ENCODE measurements at regions not wholly inside any gene's neighbourhood (a gene's known extent, or its start where the extent isn't known, plus 50 kb on each side); places are given as distances from the start of the nearest gene placed in this dataset.
"Not testable (repeated sequence)": the region's sequence is repeated elsewhere in the genome, so short reads cannot be mapped to it uniquely, and the experiment has no call there.

DNA sequence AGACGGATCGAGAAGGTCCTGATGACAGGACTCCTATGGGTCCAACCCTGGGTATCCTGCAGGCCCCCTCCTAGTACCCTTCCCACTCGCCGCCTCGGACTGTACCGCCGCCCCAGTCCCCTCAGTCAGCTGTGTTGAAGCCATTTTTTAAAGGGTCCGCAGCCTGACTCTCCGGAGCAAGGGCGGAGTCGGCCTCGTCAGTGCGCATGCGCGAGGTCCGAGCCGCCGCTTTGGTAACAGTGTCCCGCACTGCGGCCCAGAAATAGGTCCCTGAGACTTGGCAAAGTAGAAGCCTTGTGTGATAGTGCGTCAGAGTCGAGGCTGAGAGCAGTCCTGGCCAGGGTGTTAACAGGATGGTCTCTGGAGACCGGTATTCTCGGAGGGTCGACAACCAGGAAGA, 769.0 kb upstream of the ALG10B start:
- H3K9me3 Mint-ChIP-seq (ENCODE audit: unreplicated experiment) = peaks cover 37% of the 10 kb centered on the region
- H3K4me1 Mint-ChIP-seq (ENCODE audit: unreplicated experiment) = no peaks in the 10 kb centered on the region
- no peaks in the 10 kb centered on the region for H3K36me3 Mint-ChIP-seq (ENCODE audit: unreplicated experiment)
- H3K4me3 Mint-ChIP-seq (ENCODE audit: unreplicated experiment) = no peak overlapping the region
- no peak overlapping the region for H3K27ac Mint-ChIP-seq (ENCODE audit: unreplicated experiment)
- H3K27me3 Mint-ChIP-seq (ENCODE audit: unreplicated experiment) = no peaks in the 10 kb centered on the region
- TF ChIP-seq, protein P1, sequence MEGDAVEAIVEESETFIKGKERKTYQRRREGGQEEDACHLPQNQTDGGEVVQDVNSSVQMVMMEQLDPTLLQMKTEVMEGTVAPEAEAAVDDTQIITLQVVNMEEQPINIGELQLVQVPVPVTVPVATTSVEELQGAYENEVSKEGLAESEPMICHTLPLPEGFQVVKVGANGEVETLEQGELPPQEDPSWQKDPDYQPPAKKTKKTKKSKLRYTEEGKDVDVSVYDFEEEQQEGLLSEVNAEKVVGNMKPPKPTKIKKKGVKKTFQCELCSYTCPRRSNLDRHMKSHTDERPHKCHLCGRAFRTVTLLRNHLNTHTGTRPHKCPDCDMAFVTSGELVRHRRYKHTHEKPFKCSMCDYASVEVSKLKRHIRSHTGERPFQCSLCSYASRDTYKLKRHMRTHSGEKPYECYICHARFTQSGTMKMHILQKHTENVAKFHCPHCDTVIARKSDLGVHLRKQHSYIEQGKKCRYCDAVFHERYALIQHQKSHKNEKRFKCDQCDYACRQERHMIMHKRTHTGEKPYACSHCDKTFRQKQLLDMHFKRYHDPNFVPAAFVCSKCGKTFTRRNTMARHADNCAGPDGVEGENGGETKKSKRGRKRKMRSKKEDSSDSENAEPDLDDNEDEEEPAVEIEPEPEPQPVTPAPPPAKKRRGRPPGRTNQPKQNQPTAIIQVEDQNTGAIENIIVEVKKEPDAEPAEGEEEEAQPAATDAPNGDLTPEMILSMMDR (IDR thresholded peaks at IDR 0.05) = no peak
- DNase-seq (ENCODE audit: extremely low spot score, unreplicated experiment) = peak; percentile 82

DNA sequence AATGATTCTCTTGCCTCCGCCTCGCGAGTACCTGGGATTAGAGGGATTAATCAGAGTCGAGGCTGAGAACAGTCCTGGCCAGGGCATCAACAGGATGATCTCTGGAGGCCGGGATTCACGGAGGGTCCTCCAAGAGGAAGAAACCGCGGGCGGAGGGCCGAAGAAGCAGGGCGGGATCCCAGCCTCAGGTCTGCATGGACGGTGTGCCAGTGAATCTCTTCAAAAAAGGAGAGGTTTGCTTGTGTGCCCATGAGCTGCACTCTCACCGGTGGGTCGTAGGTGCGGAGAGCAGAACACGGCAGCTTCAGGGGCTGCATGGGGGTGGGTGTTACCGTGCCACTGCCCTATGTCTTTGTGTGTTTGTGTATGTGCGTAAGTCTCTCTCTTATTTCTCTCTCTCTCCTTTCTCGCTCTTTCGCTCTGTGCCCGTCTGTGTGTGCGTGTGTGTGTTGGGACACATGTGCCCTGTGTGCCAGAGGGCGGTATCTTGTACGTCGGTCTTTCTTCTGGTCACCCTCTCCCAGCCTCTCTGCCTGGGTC, 768.2 kb upstream of the ALG10B start:
- peak; percentile 76 for DNase-seq (ENCODE audit: extremely low spot score, unreplicated experiment)
- TF ChIP-seq, protein P1 (IDR thresholded peaks at IDR 0.05) = no peak
- H3K36me3 Mint-ChIP-seq (ENCODE audit: unreplicated experiment) = no peaks in the 10 kb centered on the region
- no peaks in the 10 kb centered on the region for H3K27me3 Mint-ChIP-seq (ENCODE audit: unreplicated experiment)
- no peak overlapping the region for H3K4me3 Mint-ChIP-seq (ENCODE audit: unreplicated experiment)
- no peak overlapping the region for H3K27ac Mint-ChIP-seq (ENCODE audit: unreplicated experiment)
- peaks cover 42% of the 10 kb centered on the region for H3K9me3 Mint-ChIP-seq (ENCODE audit: unreplicated experiment)
- H3K4me1 Mint-ChIP-seq (ENCODE audit: unreplicated experiment) = no peaks in the 10 kb centered on the region

DNA sequence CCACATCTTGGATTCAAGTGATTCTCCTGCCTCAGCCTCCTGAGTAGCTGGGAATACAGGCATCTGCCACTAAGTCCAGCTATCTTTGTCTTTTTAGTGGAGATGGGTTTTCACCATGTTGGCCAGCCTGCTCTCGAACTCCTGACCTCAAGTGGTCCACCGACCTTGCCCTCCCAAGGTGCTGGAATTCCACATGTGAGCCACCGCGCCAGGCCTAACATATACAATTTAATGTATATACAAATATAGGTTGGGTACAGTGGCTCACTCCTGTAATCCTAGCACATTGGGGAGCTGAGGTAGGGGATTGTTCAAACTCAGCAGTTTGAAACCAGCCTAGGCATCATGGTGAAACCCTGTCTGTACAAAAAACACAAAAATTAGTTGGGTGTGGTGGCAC, 759.6 kb upstream of the ALG10B start:
- H3K9me3 Mint-ChIP-seq (ENCODE audit: unreplicated experiment) = peaks cover 28% of the 10 kb centered on the region
- DNase-seq (ENCODE audit: extremely low spot score, unreplicated experiment) = peak; percentile 56
- not testable (repeated sequence) for H3K4me3 Mint-ChIP-seq (ENCODE audit: unreplicated experiment); H3K36me3 Mint-ChIP-seq (ENCODE audit: unreplicated experiment); H3K27me3 Mint-ChIP-seq (ENCODE audit: unreplicated experiment); H3K27ac Mint-ChIP-seq (ENCODE audit: unreplicated experiment); H3K4me1 Mint-ChIP-seq (ENCODE audit: unreplicated experiment)

DNA sequence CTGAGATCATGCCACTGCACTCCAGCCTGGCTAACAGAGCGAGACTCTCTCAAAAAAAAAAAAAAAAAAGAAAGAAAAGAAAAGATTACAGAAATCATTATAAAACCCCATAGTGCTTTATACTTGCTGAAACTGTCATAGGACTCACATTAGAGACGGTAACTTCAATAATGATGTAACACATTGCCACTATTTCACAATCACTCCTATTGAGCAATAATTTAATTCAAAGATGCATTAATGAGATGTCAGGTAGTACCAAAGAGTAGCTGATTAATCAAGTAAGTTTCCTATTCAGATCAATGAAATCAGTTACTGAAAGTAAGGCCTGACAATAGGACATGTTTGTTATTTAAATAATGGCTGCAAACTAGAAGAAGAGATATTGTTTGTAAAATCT, 751.5 kb upstream of the ALG10B start:
- no peaks in the 10 kb centered on the region for H3K36me3 Mint-ChIP-seq (ENCODE audit: unreplicated experiment)
- DNase-seq (ENCODE audit: extremely low spot score, unreplicated experiment) = no peak
- H3K27me3 Mint-ChIP-seq (ENCODE audit: unreplicated experiment) = no peaks in the 10 kb centered on the region
- TF ChIP-seq, protein P1 (IDR thresholded peaks at IDR 0.05) = no peak
- H3K27ac Mint-ChIP-seq (ENCODE audit: unreplicated experiment) = no peak overlapping the region
- peaks cover 21% of the 10 kb centered on the region for H3K9me3 Mint-ChIP-seq (ENCODE audit: unreplicated experiment)
- no peaks in the 10 kb centered on the region for H3K4me1 Mint-ChIP-seq (ENCODE audit: unreplicated experiment)
- no peak overlapping the region for H3K4me3 Mint-ChIP-seq (ENCODE audit: unreplicated experiment)

DNA sequence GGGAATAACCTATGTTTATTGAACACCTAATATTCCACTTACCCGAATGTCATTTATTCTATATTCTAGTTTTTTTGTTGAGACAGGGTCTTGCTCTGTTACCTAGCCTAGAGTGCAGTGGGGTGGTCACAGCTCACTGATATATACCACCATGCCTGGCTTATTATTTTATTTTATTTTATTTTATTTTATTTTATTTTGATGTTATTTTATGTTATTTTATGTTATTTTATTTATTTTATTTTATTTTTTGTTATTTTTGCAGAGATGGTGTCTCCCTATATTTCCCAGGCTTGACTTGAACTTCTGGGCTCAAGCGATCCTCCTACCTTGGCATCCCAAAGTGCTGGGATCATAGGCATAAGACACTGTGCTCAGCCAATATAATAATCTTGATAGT, 746.0 kb upstream of the ALG10B start:
- H3K36me3 Mint-ChIP-seq (ENCODE audit: unreplicated experiment); H3K27me3 Mint-ChIP-seq (ENCODE audit: unreplicated experiment); H3K4me3 Mint-ChIP-seq (ENCODE audit: unreplicated experiment); H3K27ac Mint-ChIP-seq (ENCODE audit: unreplicated experiment); DNase-seq (ENCODE audit: extremely low spot score, unreplicated experiment); H3K4me1 Mint-ChIP-seq (ENCODE audit: unreplicated experiment): not testable (repeated sequence)
- H3K9me3 Mint-ChIP-seq (ENCODE audit: unreplicated experiment) = peaks cover 26% of the 10 kb centered on the region

Measured in osteocyte (in vitro differentiated cells).